CMK (cell line): ENCODE measurements at regions not wholly inside any gene's neighbourhood (a gene's known extent, or its start where the extent isn't known, plus 50 kb on each side); places are given as distances from the start of the nearest gene placed in this dataset.
"Not testable (repeated sequence)": the region's sequence is repeated elsewhere in the genome, so short reads cannot be mapped to it uniquely, and the experiment has no call there.

Source experiments
- DNase-seq: peaks from one replicate; pipeline ENCODE4 v3.0.0-alpha.2; 2010; ENCODE audit warnings: low read depth

- DNase-seq, result no peak
Measured at GRCh38 chr3:89932882-89933281, 825.5 kb downstream of the EPHA3 start.

DNA sequence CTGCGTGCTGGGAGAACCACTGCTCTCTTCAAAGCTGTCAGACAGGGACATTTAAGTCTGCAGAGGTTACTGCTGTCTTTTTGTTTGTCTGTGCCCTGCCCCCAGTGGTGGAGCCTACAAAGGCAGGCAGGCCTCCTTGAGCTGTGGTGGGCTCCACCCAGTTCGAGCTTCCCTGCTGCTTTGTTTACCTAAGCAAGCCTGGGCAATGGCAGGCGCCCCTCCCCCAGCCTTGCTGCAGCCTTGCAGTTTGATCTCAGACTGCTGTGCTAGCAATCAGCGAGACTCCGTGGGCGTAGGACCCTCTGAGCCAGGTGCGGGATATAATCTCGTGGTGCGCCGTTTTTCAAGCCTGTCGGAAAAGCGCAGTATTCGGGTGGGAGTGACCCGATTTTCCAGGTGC lies 837.0 kb downstream of the EPHA3 start:
- not testable (repeated sequence) for DNase-seq

DNA sequence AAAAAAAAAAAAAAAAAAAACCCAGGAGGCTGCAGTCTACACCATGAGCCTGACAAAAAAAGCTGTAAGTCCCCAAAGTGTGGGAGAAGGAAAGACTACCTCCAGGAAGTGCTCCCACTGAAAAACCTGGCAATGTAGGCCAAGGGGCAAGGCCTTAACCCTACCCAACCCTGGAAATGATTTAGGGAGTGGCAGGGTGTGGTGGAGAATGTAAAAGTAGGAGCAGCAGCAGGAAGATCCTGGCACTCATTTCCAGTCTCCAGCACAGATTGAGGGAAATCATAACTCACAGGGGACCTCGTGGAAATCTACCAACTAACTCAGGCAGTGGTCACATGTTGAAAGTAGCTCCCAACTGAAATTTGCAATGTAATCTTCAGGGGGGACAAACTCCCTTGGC lies 839.5 kb downstream of the EPHA3 start:
- no peak for DNase-seq

GRCh38 chr3:89947337-89947954 lies 840.0 kb downstream of the EPHA3 start:
- no peak for DNase-seq

GRCh38 chr3:89948008-89948407 lies 840.6 kb downstream of the EPHA3 start:
- DNase-seq, result no peak

GRCh38 chr3:89950772-89951171 lies 843.4 kb downstream of the EPHA3 start:
- no peak for DNase-seq

DNA sequence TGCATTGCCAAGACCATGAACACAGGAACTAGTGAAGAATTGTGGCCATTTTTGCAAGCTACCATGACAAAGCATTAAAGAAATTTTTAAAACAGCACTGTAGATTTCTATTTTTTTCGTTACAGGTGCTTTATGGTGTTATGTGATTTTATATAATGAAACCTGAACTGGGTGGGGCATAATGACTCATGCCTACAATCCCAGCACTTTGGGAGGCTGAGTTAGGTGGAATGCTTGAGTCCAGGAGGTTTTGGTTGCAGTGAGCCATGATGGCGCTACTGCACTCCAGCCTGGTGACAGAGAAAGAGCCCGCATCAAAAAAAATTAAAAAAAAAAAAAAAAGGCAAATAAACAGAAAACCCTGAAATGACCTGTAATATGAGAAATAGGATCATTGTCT lies 846.7 kb downstream of the EPHA3 start:
- no peak for DNase-seq

GRCh38 chr3:89955156-89955555 lies 847.7 kb downstream of the EPHA3 start:
- no peak for DNase-seq

DNA sequence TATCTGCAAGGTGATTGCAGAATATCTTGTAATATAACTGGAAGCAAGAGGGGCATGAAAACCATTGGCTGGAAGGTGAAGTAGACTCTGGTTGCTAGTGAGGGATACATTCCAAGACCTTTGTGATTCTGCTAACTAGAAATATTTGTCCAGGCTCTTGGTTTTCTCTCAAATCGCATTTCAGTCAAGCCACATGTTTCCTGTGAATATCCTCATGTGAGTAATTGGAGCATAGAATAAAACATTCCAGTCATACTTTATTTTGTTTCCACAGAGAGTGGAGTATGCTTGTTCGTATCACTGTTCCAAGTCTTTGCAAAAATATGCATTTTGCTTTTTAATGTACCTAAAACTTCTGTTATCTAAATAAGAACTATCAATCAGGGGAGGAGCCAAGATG lies 850.0 kb downstream of the EPHA3 start:
- no peak for DNase-seq

GRCh38 chr3:89958163-89958562 lies 850.7 kb downstream of the EPHA3 start:
- not testable (repeated sequence) for DNase-seq

- no peak for DNase-seq
Measured at GRCh38 chr3:89964347-89964746, 856.9 kb downstream of the EPHA3 start.

DNA sequence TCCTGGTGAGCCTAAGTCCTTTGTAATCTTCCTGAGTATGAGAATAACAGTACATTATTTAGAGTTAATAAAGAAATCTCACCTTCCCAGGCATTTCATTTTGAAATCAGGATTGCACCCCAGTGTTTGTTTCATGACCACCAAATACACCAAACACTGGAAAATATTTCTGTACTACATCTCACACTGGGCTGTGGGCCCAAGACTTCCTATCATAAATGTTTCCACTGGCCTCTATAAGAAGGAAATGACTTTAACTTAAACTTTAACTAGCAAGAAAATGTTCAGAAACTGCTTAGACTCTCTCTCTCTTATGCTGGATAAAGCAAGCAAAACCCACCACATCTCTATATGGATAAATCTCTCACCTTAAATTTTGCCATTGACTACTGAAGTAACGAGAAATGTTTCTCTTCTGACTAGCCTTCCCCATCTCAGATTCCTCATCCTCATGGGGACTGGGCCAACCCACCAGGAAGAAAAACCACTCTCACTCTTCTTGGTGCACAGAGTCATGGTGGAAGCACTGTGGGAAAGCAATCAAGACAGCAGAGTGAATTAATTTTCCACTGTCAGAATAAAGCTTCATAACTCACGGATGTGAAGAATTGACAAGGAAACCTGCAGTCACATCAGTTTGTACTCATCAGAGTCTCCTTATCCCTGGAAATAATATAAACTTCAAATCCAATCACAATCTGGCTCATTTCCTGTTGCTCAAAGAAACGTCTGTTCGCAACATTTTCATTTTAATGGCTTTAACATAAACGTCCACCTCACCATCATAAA lies 859.6 kb downstream of the EPHA3 start:
- no peak for DNase-seq

GRCh38 chr3:89971329-89971728 lies 863.9 kb downstream of the EPHA3 start:
- DNase-seq, result no peak

GRCh38 chr3:89973156-89973555 lies 865.7 kb downstream of the EPHA3 start:
- DNase-seq, result no peak

- DNase-seq, result no peak
Measured at GRCh38 chr3:89974903-89975519, 867.6 kb downstream of the EPHA3 start.

DNA sequence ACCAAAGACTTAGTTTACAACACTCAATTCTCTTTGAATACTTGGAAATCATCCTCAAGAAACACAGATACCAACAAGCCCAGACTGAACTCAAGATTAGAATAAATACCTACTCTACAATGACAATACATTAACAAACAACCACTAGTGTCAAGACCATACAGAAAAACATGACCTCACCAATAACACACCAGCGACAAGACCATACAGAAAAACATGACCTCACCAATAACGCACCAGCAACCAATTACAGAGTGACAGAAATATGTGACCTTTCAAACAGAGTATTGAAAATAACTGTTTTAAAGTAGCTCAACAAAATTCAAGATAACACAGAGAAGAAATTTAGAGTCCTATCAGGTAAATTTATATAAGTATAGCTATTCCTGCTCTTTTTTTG lies 876.0 kb downstream of the EPHA3 start:
- DNase-seq, result no peak

GRCh38 chr3:90005281-90005847 lies 897.9 kb downstream of the EPHA3 start:
- DNase-seq, result no peak

DNA sequence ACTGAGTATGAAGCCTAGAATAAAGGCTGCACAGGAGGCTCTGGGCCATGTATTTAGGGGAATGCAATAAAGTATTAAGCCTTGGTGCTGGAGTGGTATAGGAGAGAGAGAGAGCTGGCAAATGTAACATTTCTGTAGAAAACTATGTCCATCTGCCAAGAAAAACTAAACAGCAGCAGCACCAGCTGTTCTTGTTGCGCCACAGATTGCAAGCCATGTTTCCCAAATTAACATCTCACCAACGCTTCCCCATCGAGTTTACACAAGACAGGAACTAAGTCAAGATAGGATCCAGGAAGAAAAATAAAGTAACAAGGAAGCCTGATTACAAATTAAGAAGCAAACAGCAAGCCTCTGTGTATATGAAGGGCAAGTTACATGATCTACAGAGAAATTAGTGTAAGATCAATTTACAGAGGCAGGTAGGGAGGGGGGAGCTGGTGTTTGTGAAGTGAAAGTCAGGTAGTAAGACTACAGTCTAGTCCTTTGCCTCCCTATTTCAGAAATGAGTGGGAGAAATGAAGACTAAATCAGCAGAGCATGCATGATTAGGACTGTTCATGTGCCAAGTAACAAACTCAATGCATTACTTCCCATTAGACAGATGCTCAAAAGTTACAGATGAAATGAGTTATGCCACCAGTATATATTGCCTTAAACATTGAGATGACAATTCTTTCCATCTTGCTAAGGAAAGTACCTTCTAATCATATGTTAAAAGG lies 900.5 kb downstream of the EPHA3 start:
- no peak for DNase-seq

- no peak for DNase-seq
Measured at GRCh38 chr3:90010341-90010740, 902.9 kb downstream of the EPHA3 start.

GRCh38 chr3:90011131-90011530 lies 903.7 kb downstream of the EPHA3 start:
- no peak for DNase-seq

GRCh38 chr3:90011596-90011995 lies 904.2 kb downstream of the EPHA3 start:
- no peak for DNase-seq

GRCh38 chr3:90011996-90012395 lies 904.6 kb downstream of the EPHA3 start:
- no peak for DNase-seq
